ENCODE measurements at regions not wholly inside any gene's neighbourhood (a gene's known extent, or its start where the extent isn't known, plus 50 kb on each side); places are given as distances from the start of the nearest gene placed in this dataset.

- TF ChIP-seq HDAC6 (IDR thresholded peaks at IDR 0.05; ENCODE audit: low read depth, low read length) (no peak), SIRT6 (IDR thresholded peaks at IDR 0.05; ENCODE audit: low read length) (no peak), SIN3A (conservative IDR thresholded peaks at IDR 0.05 in 1 of 2, IDR thresholded peaks at IDR 0.05 in 1 of 2; ENCODE audit: low read depth in 1 of 2, low read length in 2 of 2) (no peak), RXRA (IDR thresholded peaks at IDR 0.05; ENCODE audit: insufficient read depth, low read depth, low read length) (no peak), SAP30 (IDR thresholded peaks at IDR 0.05; ENCODE audit: insufficient read depth, insufficient replicate concordance, low read length) (no peak)
These were observed 104.9 kb downstream of the KCNJ2 start (continued) for GRCh38 chr17:70274255-70274654.
